MM.1S (cell line): ENCODE measurements at regions not wholly inside any gene's neighbourhood (a gene's known extent, or its start where the extent isn't known, plus 50 kb on each side); places are given as distances from the start of the nearest gene placed in this dataset.

Experiments
- DNase-seq: peaks from one replicate; pipeline ENCODE4 v3.0.0-alpha.2; 2015
- H2AFZ ChIP-seq: fragments of 300-600 bp; sonication (generic); 2 replicates; pipeline ENCODE4 v1.6.0; 2016; ENCODE audit warnings: antibody characterized with exemption, low read length
- H3F3A ChIP-seq: fragments of 300-600 bp; sonication (generic); 2 replicates; pipeline ENCODE4 v1.6.1; 2016; ENCODE audit warnings: mild to moderate bottlenecking, antibody characterized with exemption, low read length, moderate library complexity, mixed read lengths; ENCODE audit not compliant: insufficient read depth
- H3K27ac ChIP-seq: fragments of 300-600 bp; sonication (generic); 2 replicates; pipeline ENCODE4 v1.5.1; 2016; ENCODE audit warnings: mild to moderate bottlenecking, low read length
- H3K27me3 ChIP-seq: fragments of 300-600 bp; sonication (generic); replicated peaks from 2 replicates; pipeline ENCODE4 v1.6.0; 2016; ENCODE audit warnings: low read length; ENCODE audit not compliant: insufficient read depth
- H3K36me3 ChIP-seq: fragments of 300-600 bp; sonication (generic); replicated peaks from 2 replicates; pipeline ENCODE4 v1.6.1; 2016; ENCODE audit warnings: mild to moderate bottlenecking, low read length, mixed read lengths; ENCODE audit not compliant: insufficient read depth
- H3K4me1 ChIP-seq: fragments of 300-600 bp; sonication (generic); 2 replicates; pipeline ENCODE4 v1.6.1; 2016; ENCODE audit warnings: low read length, mixed read lengths
- H3K4me2 ChIP-seq: fragments of 300-600 bp; sonication (generic); 2 replicates; pipeline ENCODE4 v1.6.0; 2016; ENCODE audit warnings: low read depth, low read length
- H3K4me3 ChIP-seq: fragments of 300-600 bp; sonication (generic); 2 replicates; pipeline ENCODE4 v1.5.1; 2016; ENCODE audit warnings: low read length, mixed read lengths
- H3K79me2 ChIP-seq: fragments of 300-600 bp; sonication (generic); 2 replicates; pipeline ENCODE4 v1.6.1; 2016; ENCODE audit warnings: mixed run types, low read length, mixed read lengths
- H3K9ac ChIP-seq: fragments of 300-600 bp; sonication (generic); 2 replicates; pipeline ENCODE4 v1.6.1; 2016; ENCODE audit warnings: low read length, mixed read lengths
- H3K9me2 ChIP-seq: fragments of 300-600 bp; sonication (generic); replicated peaks from 2 replicates; pipeline ENCODE4 v1.6.1; 2016; ENCODE audit warnings: mild to moderate bottlenecking, low read length, mixed read lengths; ENCODE audit not compliant: insufficient read depth
- H3K9me3 ChIP-seq: fragments of 300-600 bp; sonication (generic); replicated peaks from 2 replicates; pipeline ENCODE4 v1.6.1; 2016; ENCODE audit warnings: mild to moderate bottlenecking, low read length, mixed read lengths; ENCODE audit not compliant: insufficient read depth
- H4K20me1 ChIP-seq: fragments of 300-600 bp; sonication (generic); 2 replicates; pipeline ENCODE4 v1.6.1; 2016; ENCODE audit warnings: mild to moderate bottlenecking, low read length, moderate library complexity, mixed read lengths; ENCODE audit not compliant: insufficient read depth
- CTCF ChIP-seq: fragments of 300-600 bp; sonication (generic); IDR thresholded peaks from 2 replicates; pipeline ENCODE4 v1.5.1; 2016; ENCODE audit warnings: antibody characterized with exemption, low read length, mixed read lengths
- EZH2 ChIP-seq: fragments of 300-600 bp; sonication (generic); optimal IDR thresholded peaks from 2 replicates; pipeline ENCODE3; 2017; ENCODE audit warnings: low read depth, mild to moderate bottlenecking, antibody characterized with exemption, low read length, mixed read lengths
- EZH2phosphoT487 ChIP-seq: fragments of 300-600 bp; sonication (generic); IDR thresholded peaks from 2 replicates; pipeline ENCODE4 v1.6.1; 2018; ENCODE audit warnings: antibody characterized with exemption, low read length

GRCh38 chr1:75079538-75080290, 54.5 kb upstream of the LHX8 start:
- H2AFZ ChIP-seq: no peak overlapping the region
- H3K27me3 ChIP-seq: no peaks in the 10 kb centered on the region
- no peak overlapping the region for H3K9ac ChIP-seq
- H3K4me3 ChIP-seq: no peak overlapping the region
- H4K20me1 ChIP-seq: no peaks in the 10 kb centered on the region
- peaks cover 7% of the 10 kb centered on the region for H3K4me1 ChIP-seq
- TF ChIP-seq CTCF: no peak
- no peak for TF ChIP-seq EZH2phosphoT487
- TF ChIP-seq EZH2: no peak
- no peaks in the 10 kb centered on the region for H3K9me3 ChIP-seq
- no peak overlapping the region for H3K4me2 ChIP-seq
- no peak for DNase-seq
- no peaks in the 10 kb centered on the region for H3K79me2 ChIP-seq
- H3K36me3 ChIP-seq: no peaks in the 10 kb centered on the region
- H3K27ac ChIP-seq: no peak overlapping the region
- H3K9me2 ChIP-seq: no peaks in the 10 kb centered on the region
- peaks cover 6% of the 10 kb centered on the region for H3F3A ChIP-seq

GRCh38 chr1:75083223-75083622, 51.0 kb upstream of the LHX8 start:
- no peaks in the 10 kb centered on the region for H3K9me2 ChIP-seq
- H2AFZ ChIP-seq: no peak overlapping the region
- TF ChIP-seq CTCF (no peak), EZH2 (no peak), EZH2phosphoT487 (no peak)
- no peak for DNase-seq
- H3K4me1 ChIP-seq: peaks cover 22% of the 10 kb centered on the region
- H3K27ac ChIP-seq: no peak overlapping the region
- H3K79me2 ChIP-seq: no peaks in the 10 kb centered on the region
- no peaks in the 10 kb centered on the region for H3K27me3 ChIP-seq
- H3K9me3 ChIP-seq: no peaks in the 10 kb centered on the region
- H3K4me2 ChIP-seq: no peak overlapping the region
- no peak overlapping the region for H3K9ac ChIP-seq
- H3F3A ChIP-seq: no peaks in the 10 kb centered on the region; the same call in 1 of the 2 replicates
- H4K20me1 ChIP-seq: no peaks in the 10 kb centered on the region
- H3K4me3 ChIP-seq: no peak overlapping the region
- no peaks in the 10 kb centered on the region for H3K36me3 ChIP-seq

- no peak for DNase-seq
- TF ChIP-seq CTCF: no peak
- no peak for TF ChIP-seq EZH2
- no peak for TF ChIP-seq EZH2phosphoT487
- Histone ChIP-seq H3K79me2 (no peaks in the 10 kb centered on the region), H3K4me3 (no peak overlapping the region), H3K4me2 (no peak overlapping the region), H3K9me2 (no peaks in the 10 kb centered on the region), H3K27me3 (no peaks in the 10 kb centered on the region), H3K27ac (no peak overlapping the region), H3K9me3 (no peaks in the 10 kb centered on the region), H3K4me1 (peaks cover 22% of the 10 kb centered on the region), H2AFZ (no peak overlapping the region), H4K20me1 (no peaks in the 10 kb centered on the region), H3K36me3 (no peaks in the 10 kb centered on the region), H3K9ac (no peak overlapping the region), H3F3A (no peaks in the 10 kb centered on the region; the same call in 1 of the 2 replicates)
These were observed 50.2 kb upstream of the LHX8 start for GRCh38 chr1:75083848-75084514.
